ENCODE measurements at regions not wholly inside any gene's neighbourhood (a gene's known extent, or its start where the extent isn't known, plus 50 kb on each side); places are given as distances from the start of the nearest gene placed in this dataset.

- no peak for TF ChIP-seq POLR2AphosphoS5 (IDR thresholded peaks at IDR 0.05)
- no peak for TF ChIP-seq POLR2A (IDR thresholded peaks at IDR 0.05)
- TF ChIP-seq CTCF (IDR thresholded peaks at IDR 0.05), result no peak
- DNase-seq (ENCODE audit: low spot score), result no peak
- H3K9me3 ChIP-seq, result no peaks in the 10 kb centered on the region
- H3K27ac ChIP-seq, result no peak overlapping the region
- no peak overlapping the region for H3K4me3 ChIP-seq
- WGBS, result 64% methylated on average over 6 of the region's 6 CpGs
- no peaks in the 10 kb centered on the region for H3K36me3 ChIP-seq
- no peaks in the 10 kb centered on the region for H3K4me1 ChIP-seq (replicated peaks)
- intact Hi-C loops (cut with DNase I), result loop anchor here (10.0 kb wide), 1 partner anchor 164 kb away; the partner anchor contains the start of gene ACTBL2
- H3K27me3 ChIP-seq (replicated peaks; ENCODE audit: insufficient read depth), result no peaks in the 10 kb centered on the region
These were observed 146.7 kb downstream of the GPBP1 start for GRCh38 chr5:57320582-57320981.

DNA sequence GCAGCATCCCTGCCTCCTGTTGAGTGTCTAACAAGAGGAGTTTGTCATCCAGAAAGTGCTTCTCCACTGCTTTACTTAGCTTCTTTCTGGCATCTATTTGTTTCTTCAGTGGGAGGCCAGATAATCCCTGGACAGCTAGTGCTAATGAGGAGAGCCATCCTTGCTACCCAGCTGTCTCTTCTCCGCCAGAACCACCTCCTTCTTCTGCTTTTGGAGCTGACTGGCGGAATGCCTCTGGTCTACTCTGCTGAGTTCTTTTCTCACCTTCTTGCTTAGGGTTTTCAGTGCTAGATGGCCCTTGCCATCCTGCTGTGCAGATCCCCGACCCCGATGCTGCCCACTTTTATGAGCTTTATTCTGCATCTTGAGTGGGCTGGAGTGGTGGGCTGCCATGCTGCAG is 145.8 kb downstream of the GPBP1 start:
- H3K36me3 ChIP-seq, result no peaks in the 10 kb centered on the region
- DNase-seq (ENCODE audit: low spot score), result no peak
- no peaks in the 10 kb centered on the region for H3K27me3 ChIP-seq (replicated peaks; ENCODE audit: insufficient read depth)
- H3K4me3 ChIP-seq, result no peak overlapping the region
- 97% methylated on average over 4 of the region's 4 CpGs for WGBS
- TF ChIP-seq POLR2A (IDR thresholded peaks at IDR 0.05) (no peak), CTCF (IDR thresholded peaks at IDR 0.05) (no peak), POLR2AphosphoS5 (IDR thresholded peaks at IDR 0.05) (no peak)
- intact Hi-C loops (cut with DNase I), result loop anchor here (10.0 kb wide), 1 partner anchor 165 kb away; the partner anchor contains the start of gene ACTBL2
- no peaks in the 10 kb centered on the region for H3K4me1 ChIP-seq (replicated peaks)
- H3K9me3 ChIP-seq, result no peaks in the 10 kb centered on the region
- no peak overlapping the region for H3K27ac ChIP-seq

- H3K36me3 ChIP-seq, result no peaks in the 10 kb centered on the region
- no peaks in the 10 kb centered on the region for H3K9me3 ChIP-seq
- H3K4me3 ChIP-seq, result no peak overlapping the region
- no peaks in the 10 kb centered on the region for H3K4me1 ChIP-seq (replicated peaks)
- no peak for DNase-seq (ENCODE audit: low spot score)
- no peak overlapping the region for H3K27ac ChIP-seq
- no peak for TF ChIP-seq CTCF (IDR thresholded peaks at IDR 0.05)
- intact Hi-C loops (cut with DNase I), result no loop called here
- 100% methylated on average over 5 of the region's 5 CpGs for WGBS
- H3K27me3 ChIP-seq (replicated peaks; ENCODE audit: insufficient read depth), result no peaks in the 10 kb centered on the region
These were observed 144.4 kb downstream of the GPBP1 start for GRCh38 chr5:57318251-57318650.

DNA sequence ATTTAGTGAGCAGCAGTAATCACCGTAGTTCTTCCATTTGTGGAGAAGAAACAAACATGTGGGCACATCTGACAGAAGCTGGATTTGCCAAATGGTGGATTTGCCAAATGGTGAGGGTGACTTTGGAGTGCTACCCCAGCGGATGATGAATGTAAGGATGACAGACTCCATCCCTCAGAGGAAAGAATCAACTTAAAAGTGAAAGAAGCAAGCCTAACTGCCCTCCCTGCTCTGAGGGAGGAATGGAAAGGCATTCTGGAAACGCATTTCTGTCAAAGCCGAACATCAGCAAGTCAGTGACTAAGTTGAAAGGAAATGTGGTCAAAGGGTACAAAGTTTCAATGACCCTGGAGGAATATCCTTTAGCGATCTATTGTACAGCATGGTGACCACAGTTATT is 143.5 kb downstream of the GPBP1 start:
- Histone ChIP-seq H3K27me3 (replicated peaks; ENCODE audit: insufficient read depth) (no peaks in the 10 kb centered on the region), H3K9me3 (no peaks in the 10 kb centered on the region), H3K36me3 (no peaks in the 10 kb centered on the region), H3K4me1 (replicated peaks) (no peaks in the 10 kb centered on the region), H3K27ac (no peak overlapping the region), H3K4me3 (no peak overlapping the region)
- DNase-seq (ENCODE audit: low spot score), result no peak
- 77% methylated on average over 5 of the region's 5 CpGs for whole genome bisulfite sequencing
- intact Hi-C loops (cut with DNase I), result no loop called here
- no peak for TF ChIP-seq POLR2A (IDR thresholded peaks at IDR 0.05)
- TF ChIP-seq CTCF (IDR thresholded peaks at IDR 0.05), result no peak
- no peak for TF ChIP-seq POLR2AphosphoS5 (IDR thresholded peaks at IDR 0.05)

- WGBS, result 75% methylated on average over 3 of the region's 3 CpGs
- no peaks in the 10 kb centered on the region for H3K9me3 ChIP-seq
- TF ChIP-seq POLR2AphosphoS5 (IDR thresholded peaks at IDR 0.05), result no peak
- TF ChIP-seq POLR2A (IDR thresholded peaks at IDR 0.05), result no peak
- TF ChIP-seq CTCF (IDR thresholded peaks at IDR 0.05), result no peak
- no peaks in the 10 kb centered on the region for H3K36me3 ChIP-seq
- H3K4me1 ChIP-seq (replicated peaks), result no peaks in the 10 kb centered on the region
- intact Hi-C loops (cut with DNase I), result no loop called here
- no peak for DNase-seq (ENCODE audit: low spot score)
- H3K27me3 ChIP-seq (replicated peaks; ENCODE audit: insufficient read depth), result no peaks in the 10 kb centered on the region
- no peak overlapping the region for H3K27ac ChIP-seq
- H3K4me3 ChIP-seq, result no peak overlapping the region
These were observed 143.0 kb downstream of the GPBP1 start for GRCh38 chr5:57316798-57317327.

All from prostate gland (tissue), 2 donors.